SK-N-SH treated with all-trans-retinoic acid at 6 μM for 48 hours (cell line): ENCODE measurements at regions not wholly inside any gene's neighbourhood (a gene's known extent, or its start where the extent isn't known, plus 50 kb on each side); places are given as distances from the start of the nearest gene placed in this dataset.

Source experiments
- OSR1 ChIP-seq: fragments of 250-450 bp; sonication (Bioruptor Pico); IDR thresholded peaks from 2 replicates; pipeline ENCODE4 v1.8.0; 2022; ENCODE audit warnings: moderate library complexity, mild to moderate bottlenecking, inconsistent platforms
- ZFP30 ChIP-seq: fragments of 450-650 bp; formaldehyde crosslinking; IDR thresholded peaks from 2 replicates; pipeline ENCODE4 v1.5.0; 2022; ENCODE audit warnings: mild to moderate bottlenecking, moderate library complexity
- TF ChIP-seq, protein P1 (sequence below): fragments of 250-450 bp; sonication (Bioruptor Pico); IDR thresholded peaks from 2 replicates; pipeline ENCODE4 v1.5.1; 2020; ENCODE audit warnings: low read depth, mild to moderate bottlenecking, moderate library complexity

DNA sequence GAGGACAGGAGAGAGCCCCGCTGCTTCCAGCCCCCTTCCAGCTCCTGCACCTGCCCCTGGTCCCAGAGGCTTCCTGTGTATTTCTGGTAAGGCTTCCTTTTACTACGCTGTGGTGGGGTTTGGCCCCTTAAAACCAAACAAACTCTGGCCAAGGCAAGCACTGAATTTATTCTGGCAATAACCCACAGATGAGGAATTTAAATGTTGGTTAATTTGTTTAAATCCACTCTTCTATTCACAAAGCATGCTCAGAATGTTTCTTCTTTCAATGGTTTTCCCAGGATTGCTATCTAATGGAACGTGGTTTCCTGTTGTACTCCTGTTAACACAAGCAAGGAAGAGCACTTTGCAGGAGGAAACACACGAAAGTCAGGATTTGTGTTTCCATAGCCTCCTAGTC, 236.5 kb upstream of the FOXQ1 start:
- TF ChIP-seq OSR1 (CRISPR knock-in tag) (no peak), ZFP30 (CRISPR knock-in tag) (no peak)
- TF ChIP-seq, protein P1, sequence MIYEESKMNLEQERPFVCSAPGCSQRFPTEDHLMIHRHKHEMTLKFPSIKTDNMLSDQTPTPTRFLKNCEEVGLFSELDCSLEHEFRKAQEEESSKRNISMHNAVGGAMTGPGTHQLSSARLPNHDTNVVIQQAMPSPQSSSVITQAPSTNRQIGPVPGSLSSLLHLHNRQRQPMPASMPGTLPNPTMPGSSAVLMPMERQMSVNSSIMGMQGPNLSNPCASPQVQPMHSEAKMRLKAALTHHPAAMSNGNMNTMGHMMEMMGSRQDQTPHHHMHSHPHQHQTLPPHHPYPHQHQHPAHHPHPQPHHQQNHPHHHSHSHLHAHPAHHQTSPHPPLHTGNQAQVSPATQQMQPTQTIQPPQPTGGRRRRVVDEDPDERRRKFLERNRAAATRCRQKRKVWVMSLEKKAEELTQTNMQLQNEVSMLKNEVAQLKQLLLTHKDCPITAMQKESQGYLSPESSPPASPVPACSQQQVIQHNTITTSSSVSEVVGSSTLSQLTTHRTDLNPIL, result no peak
